Activated CD8-positive, alpha-beta T cell treated with anti-CD3 and anti-CD28 coated beads for 36 hours (primary cell): ENCODE measurements at regions not wholly inside any gene's neighbourhood (a gene's known extent, or its start where the extent isn't known, plus 50 kb on each side); places are given as distances from the start of the nearest gene placed in this dataset.

Experiments used
- ATAC-seq: fragments of 200-7000 bp; cut with Tn5 transposase; one replicate; pipeline ENCODE4 v1.10.0; 2021; ENCODE audit warnings: mild to moderate bottlenecking, moderate library complexity
- CTCF ChIA-PET: fragments of 350-600 bp; sonication (Branson Sonifier 250); formaldehyde crosslinking; loops from one replicate; lab custom pipeline; 2021; ENCODE audit warnings: antibody characterized with exemption; lab: Charles Lee
- POLR2A ChIA-PET: fragments of 350-600 bp; sonication (Branson Sonifier 250); formaldehyde crosslinking; loops from one replicate; lab custom pipeline; 2021; ENCODE audit warnings: antibody characterized with exemption; lab: Charles Lee
- DNase-seq: peaks from one replicate; pipeline ENCODE4 v3.0.0-alpha.2; 2020
- H3K27ac Mint-ChIP-seq: one replicate; pipeline ENCODE4 v1.8.0; 2021; ENCODE audit warnings: mild to moderate bottlenecking, mixed read lengths
- H3K27me3 Mint-ChIP-seq: one replicate; pipeline ENCODE4 v1.8.0; 2021; ENCODE audit warnings: mixed read lengths
- H3K36me3 Mint-ChIP-seq: one replicate; pipeline ENCODE4 v1.8.0; 2021; ENCODE audit warnings: low read depth, mixed read lengths
- H3K4me1 Mint-ChIP-seq: one replicate; pipeline ENCODE4 v1.8.0; 2021; ENCODE audit warnings: low read depth, mixed read lengths
- H3K4me3 Mint-ChIP-seq: one replicate; pipeline ENCODE4 v1.8.0; 2021; ENCODE audit warnings: mild to moderate bottlenecking, moderate library complexity, mixed read lengths
- H3K9me3 Mint-ChIP-seq: one replicate; pipeline ENCODE4 v1.8.0; 2021; ENCODE audit warnings: mixed read lengths
- intact Hi-C: fragments of 100-400 bp; cut with micrococcal nuclease; formaldehyde crosslinking; loops from one replicate; pipeline ENCODE4 v1.10.0; 2022
- TF ChIP-seq, protein P1 (sequence below): fragments of 200-600 bp; IDR thresholded peaks from one replicate; pipeline ENCODE4 v1.8.0; 2022; ENCODE audit warnings: antibody characterized with exemption, mild to moderate bottlenecking

DNA sequence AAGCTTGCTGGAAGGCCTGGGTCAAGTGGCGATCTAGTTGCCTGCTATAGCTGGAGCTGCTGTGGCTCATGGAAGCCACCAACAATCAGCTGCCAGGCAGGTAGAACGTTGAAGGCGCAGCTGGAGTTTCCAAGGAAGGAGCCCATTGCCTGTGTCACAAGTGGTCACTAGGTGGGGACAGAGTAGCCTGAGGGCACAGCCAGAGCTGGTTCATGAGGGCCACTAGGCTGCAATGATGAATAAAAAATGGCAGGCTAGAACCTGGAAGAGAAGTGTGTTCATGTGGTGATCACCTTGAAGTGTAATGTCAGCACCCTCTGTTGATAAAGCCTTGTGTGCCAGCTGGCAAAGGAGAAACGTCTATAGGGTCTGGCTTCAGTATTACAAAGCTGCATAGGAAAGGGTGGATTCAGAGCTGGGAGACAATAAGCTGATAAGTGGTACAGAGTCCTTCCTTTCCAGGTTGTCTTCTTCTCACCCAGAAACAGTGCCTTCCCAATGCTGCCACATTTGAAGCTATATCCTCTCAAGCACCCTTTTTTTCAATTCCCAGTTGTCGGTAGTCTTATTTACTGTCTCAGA, 165.8 kb downstream of the EMP1 start:
- Mint-ChIP-seq H3K36me3 (no peaks in the 10 kb centered on the region), H3K4me1 (no peaks in the 10 kb centered on the region), H3K27ac (no peak overlapping the region), H3K9me3 (no peaks in the 10 kb centered on the region), H3K27me3 (peaks cover 14% of the 10 kb centered on the region), H3K4me3 (no peak overlapping the region)
- peak; percentile 74 for DNase-seq
- ChIA-PET POLR2A (no interaction called here), CTCF (interaction anchor here (0.7 to 2.4 kb wide), 37 partner anchors 9 to 805 kb away, joined by 3 to 25 read pairs (median 4); no protein-coding TSS in a partner anchor)
- peak; percentile 90 for ATAC-seq
- TF ChIP-seq, protein P1, sequence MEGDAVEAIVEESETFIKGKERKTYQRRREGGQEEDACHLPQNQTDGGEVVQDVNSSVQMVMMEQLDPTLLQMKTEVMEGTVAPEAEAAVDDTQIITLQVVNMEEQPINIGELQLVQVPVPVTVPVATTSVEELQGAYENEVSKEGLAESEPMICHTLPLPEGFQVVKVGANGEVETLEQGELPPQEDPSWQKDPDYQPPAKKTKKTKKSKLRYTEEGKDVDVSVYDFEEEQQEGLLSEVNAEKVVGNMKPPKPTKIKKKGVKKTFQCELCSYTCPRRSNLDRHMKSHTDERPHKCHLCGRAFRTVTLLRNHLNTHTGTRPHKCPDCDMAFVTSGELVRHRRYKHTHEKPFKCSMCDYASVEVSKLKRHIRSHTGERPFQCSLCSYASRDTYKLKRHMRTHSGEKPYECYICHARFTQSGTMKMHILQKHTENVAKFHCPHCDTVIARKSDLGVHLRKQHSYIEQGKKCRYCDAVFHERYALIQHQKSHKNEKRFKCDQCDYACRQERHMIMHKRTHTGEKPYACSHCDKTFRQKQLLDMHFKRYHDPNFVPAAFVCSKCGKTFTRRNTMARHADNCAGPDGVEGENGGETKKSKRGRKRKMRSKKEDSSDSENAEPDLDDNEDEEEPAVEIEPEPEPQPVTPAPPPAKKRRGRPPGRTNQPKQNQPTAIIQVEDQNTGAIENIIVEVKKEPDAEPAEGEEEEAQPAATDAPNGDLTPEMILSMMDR, result peak; percentile 76
- intact Hi-C loops, result no loop called here

DNA sequence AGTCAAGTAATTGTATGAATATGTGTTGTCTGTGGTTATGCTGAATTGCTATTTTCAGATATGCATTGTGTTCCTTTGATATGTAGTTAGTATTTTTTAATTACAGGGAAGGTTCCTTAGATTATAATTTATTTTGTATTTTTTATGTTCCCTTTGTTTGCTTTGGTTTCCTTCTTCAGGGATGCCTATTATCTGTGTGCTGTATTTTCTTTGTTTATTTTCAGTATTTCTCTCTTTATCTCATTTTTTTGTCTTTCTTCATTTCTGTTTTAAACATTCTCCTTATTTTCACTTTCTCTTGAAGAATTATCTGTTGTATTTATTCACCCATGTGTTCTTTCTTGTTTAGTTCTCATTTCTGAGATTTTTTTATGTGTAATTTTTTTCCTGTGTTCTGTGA, 163.1 kb downstream of the EMP1 start:
- Mint-ChIP-seq H3K27ac (no peak overlapping the region), H3K4me1 (no peaks in the 10 kb centered on the region), H3K9me3 (no peaks in the 10 kb centered on the region), H3K4me3 (no peak overlapping the region), H3K36me3 (no peaks in the 10 kb centered on the region), H3K27me3 (peaks cover 18% of the 10 kb centered on the region)
- DNase-seq (no peak), ATAC-seq (no peak)
- TF ChIP-seq, protein P1, result no peak
- intact Hi-C loops, result no loop called here
- ChIA-PET CTCF (no interaction called here), POLR2A (no interaction called here)

DNA sequence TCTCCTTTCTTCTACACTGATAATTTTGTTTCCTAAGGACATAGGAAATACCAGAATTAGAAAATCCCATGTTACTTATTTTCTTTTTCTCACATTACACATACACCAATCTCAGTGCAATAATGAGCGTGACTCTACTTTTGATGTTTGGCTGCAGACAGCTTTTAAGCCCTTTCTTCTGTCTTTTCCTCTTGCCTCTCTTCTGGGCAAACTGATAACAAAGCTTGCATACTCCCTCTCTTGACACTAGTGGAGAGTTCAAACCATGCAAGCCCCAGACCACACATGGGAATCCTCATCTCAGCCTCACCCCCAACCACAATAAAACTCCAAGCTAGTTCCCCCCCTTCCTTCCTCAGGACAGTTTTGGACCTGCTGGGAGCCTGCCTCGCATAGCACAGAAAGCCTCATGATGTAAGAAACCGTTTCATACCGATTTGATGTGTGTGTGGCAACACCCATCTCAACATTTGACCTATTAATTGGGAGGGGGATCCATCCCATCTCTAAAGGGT, 161.9 kb downstream of the EMP1 start:
- no peak overlapping the region for H3K27ac Mint-ChIP-seq
- H3K27me3 Mint-ChIP-seq, result peaks cover 18% of the 10 kb centered on the region
- intact Hi-C loops, result no loop called here
- H3K4me3 Mint-ChIP-seq, result no peak overlapping the region
- ChIA-PET POLR2A (no interaction called here), CTCF (interaction anchor here (1.0 kb wide), 1 partner anchor 177 kb away, joined by 3 read pairs; no protein-coding TSS in a partner anchor)
- no peaks in the 10 kb centered on the region for H3K4me1 Mint-ChIP-seq
- H3K9me3 Mint-ChIP-seq, result no peaks in the 10 kb centered on the region
- TF ChIP-seq, protein P1, result no peak
- no peaks in the 10 kb centered on the region for H3K36me3 Mint-ChIP-seq
- DNase-seq (no peak), ATAC-seq (no peak)

DNA sequence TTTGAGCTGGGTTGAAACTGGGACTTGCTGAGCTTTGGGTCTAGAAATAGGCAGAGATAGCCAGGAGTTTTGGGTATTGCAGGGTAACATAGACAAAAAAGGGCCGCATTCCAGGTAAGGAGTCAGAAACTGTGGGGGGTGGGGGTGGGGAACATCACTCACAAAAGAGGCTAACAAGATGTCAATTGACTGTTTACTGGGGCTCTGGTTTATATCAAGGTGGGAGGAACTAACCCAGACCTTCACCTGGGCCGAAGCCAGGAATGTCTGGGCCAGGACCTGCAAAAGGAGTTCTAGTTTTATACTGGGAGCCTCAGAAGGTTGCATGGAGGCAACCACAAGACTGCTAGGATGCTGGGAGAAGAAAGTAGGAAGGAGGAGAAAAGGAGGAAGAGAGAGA, 154.4 kb downstream of the EMP1 start:
- intact Hi-C loops, result no loop called here
- ATAC-seq (no peak), DNase-seq (no peak)
- Mint-ChIP-seq H3K27ac (no peak overlapping the region), H3K9me3 (no peaks in the 10 kb centered on the region), H3K4me1 (peaks cover 6% of the 10 kb centered on the region), H3K27me3 (peaks cover 24% of the 10 kb centered on the region), H3K4me3 (no peak overlapping the region), H3K36me3 (no peaks in the 10 kb centered on the region)
- ChIA-PET POLR2A (no interaction called here), CTCF (interaction anchor here (0.9 to 4.4 kb wide), 2 partner anchors 11 to 73 kb away, joined by 4 to 25 read pairs; no protein-coding TSS in a partner anchor)
- TF ChIP-seq, protein P1, result no peak

DNA sequence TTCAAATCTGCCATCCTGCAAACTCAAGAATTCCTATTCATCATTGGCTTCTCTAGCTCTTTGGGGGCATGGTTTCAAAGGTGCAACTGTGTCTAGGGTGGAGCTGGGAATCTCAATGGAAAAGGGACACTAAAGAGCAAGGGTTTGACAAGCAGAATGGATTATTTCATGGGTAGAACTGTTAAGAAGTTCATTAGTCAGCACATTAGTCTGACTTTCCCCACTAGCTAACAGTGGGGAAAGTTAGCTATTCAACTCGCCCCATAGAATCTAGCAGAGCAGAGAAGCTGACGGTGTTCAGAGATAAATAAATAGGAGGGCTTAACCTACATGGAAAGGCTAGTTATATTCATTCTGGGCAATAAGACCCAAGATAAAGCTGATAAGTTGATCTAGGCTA, 153.9 kb downstream of the EMP1 start:
- TF ChIP-seq, protein P1, result no peak
- ATAC-seq (no peak), DNase-seq (no peak)
- H3K27ac Mint-ChIP-seq, result no peak overlapping the region
- intact Hi-C loops, result no loop called here
- POLR2A ChIA-PET, result no interaction called here
- H3K36me3 Mint-ChIP-seq, result no peaks in the 10 kb centered on the region
- H3K27me3 Mint-ChIP-seq, result peaks cover 25% of the 10 kb centered on the region
- H3K4me3 Mint-ChIP-seq, result no peak overlapping the region
- no peaks in the 10 kb centered on the region for H3K9me3 Mint-ChIP-seq
- CTCF ChIA-PET, result interaction anchor here (0.9 to 4.4 kb wide), 2 partner anchors 12 to 73 kb away, joined by 4 to 25 read pairs; no protein-coding TSS in a partner anchor
- H3K4me1 Mint-ChIP-seq, result peaks cover 6% of the 10 kb centered on the region
